Activated T-helper 1 cell treated with anti-CD3 and anti-CD28 coated beads, Interleukin-12 subunit alpha, Interleukin-12 subunit beta, Interleukin-2, Interleukin-4 antibody, amounts not matched to agents 30 ng/mL and 10 ng/mL and 1 ng/mL, durations not matched to agents 14 hours and 24 hours and 36 hours (primary cell): ENCODE measurements at regions not wholly inside any gene's neighbourhood (a gene's known extent, or its start where the extent isn't known, plus 50 kb on each side); places are given as distances from the start of the nearest gene placed in this dataset.

Experiments
- DNase-seq: peaks from one replicate; pipeline ENCODE4 v3.0.0; 2021; ENCODE audit warnings: low spot score
- H3K27ac Mint-ChIP-seq: one replicate; pipeline ENCODE4 v1.8.0; 2021; ENCODE audit warnings: mild to moderate bottlenecking, mixed read lengths
- H3K27me3 Mint-ChIP-seq: one replicate; pipeline ENCODE4 v1.8.0; 2022; ENCODE audit warnings: mild to moderate bottlenecking, moderate library complexity, mixed read lengths; ENCODE audit not compliant: insufficient read depth
- H3K36me3 Mint-ChIP-seq: one replicate; pipeline ENCODE4 v1.8.0; 2021; ENCODE audit warnings: low read depth, mixed read lengths
- H3K4me1 Mint-ChIP-seq: one replicate; pipeline ENCODE4 v1.8.0; 2021; ENCODE audit warnings: low read depth, mixed read lengths
- H3K4me3 Mint-ChIP-seq: one replicate; pipeline ENCODE4 v1.8.0; 2021; ENCODE audit warnings: mild to moderate bottlenecking, moderate library complexity, mixed read lengths
- H3K9me3 Mint-ChIP-seq: one replicate; pipeline ENCODE4 v1.8.0; 2021; ENCODE audit warnings: mixed read lengths
- intact Hi-C: fragments of 100-400 bp; cut with micrococcal nuclease; formaldehyde crosslinking; loops from one replicate; pipeline ENCODE4 v1.15.1; 2024

DNA sequence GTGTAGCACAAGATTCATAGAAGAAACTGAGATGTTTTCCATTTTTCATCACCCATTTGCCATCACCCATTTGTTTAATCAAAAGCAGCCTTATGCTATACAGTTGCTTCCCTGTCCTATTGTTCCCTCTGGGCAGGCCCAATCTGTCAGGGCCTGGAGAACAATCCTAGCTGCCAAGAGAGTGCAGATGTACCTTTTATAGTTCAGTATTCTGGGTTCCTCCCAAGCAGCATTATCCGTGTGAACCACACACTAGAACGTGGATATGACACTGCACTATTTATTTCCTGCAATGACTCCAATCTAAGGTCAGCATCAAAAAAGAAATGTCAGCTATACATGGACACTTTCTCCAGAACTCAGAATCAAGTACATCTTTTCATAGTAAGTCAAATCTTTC is 269.0 kb downstream of the ADGRA3 start:
- no peak overlapping the region for H3K4me3 Mint-ChIP-seq
- no peak for DNase-seq
- no peak overlapping the region for H3K27ac Mint-ChIP-seq
- H3K27me3 Mint-ChIP-seq, result peaks cover 4% of the 10 kb centered on the region
- intact Hi-C loops, result no loop called here
- peaks cover 3% of the 10 kb centered on the region for H3K9me3 Mint-ChIP-seq
- H3K4me1 Mint-ChIP-seq, result peaks cover 15% of the 10 kb centered on the region
- H3K36me3 Mint-ChIP-seq, result no peaks in the 10 kb centered on the region

DNA sequence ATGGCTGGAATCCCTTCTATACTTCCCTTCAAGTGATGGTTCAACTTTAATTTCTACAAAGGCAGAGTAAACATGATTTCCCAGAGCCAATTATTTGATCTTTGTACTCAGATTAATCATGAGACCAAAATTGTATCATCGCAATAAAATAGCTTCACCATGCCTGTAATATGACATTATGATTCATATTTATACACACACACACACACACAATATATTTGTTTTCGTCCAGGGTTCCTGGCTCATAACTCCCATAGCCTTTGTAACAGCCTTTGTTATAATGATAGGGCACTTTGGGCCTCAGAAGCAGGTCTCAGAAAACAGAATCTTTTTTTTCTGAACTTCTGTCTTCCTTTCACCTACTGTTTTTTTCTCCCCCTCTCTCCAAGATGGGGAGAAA is 270.6 kb downstream of the ADGRA3 start:
- H3K36me3 Mint-ChIP-seq, result no peaks in the 10 kb centered on the region
- intact Hi-C loops, result no loop called here
- H3K27me3 Mint-ChIP-seq, result no peaks in the 10 kb centered on the region
- no peak for DNase-seq
- H3K9me3 Mint-ChIP-seq, result peaks cover 3% of the 10 kb centered on the region
- H3K4me1 Mint-ChIP-seq, result peaks cover 29% of the 10 kb centered on the region
- H3K4me3 Mint-ChIP-seq, result no peak overlapping the region
- no peak overlapping the region for H3K27ac Mint-ChIP-seq

- Mint-ChIP-seq H3K4me1 (peaks cover 48% of the 10 kb centered on the region), H3K9me3 (peaks cover 3% of the 10 kb centered on the region), H3K36me3 (no peaks in the 10 kb centered on the region), H3K27me3 (no peaks in the 10 kb centered on the region), H3K27ac (peak overlapping the region; percentile 52), H3K4me3 (peak overlapping the region; percentile 51)
- intact Hi-C loops, result no loop called here
- DNase-seq, result no peak
Measured at GRCh38 chr4:22241415-22241814, 274.5 kb downstream of the ADGRA3 start.

DNA sequence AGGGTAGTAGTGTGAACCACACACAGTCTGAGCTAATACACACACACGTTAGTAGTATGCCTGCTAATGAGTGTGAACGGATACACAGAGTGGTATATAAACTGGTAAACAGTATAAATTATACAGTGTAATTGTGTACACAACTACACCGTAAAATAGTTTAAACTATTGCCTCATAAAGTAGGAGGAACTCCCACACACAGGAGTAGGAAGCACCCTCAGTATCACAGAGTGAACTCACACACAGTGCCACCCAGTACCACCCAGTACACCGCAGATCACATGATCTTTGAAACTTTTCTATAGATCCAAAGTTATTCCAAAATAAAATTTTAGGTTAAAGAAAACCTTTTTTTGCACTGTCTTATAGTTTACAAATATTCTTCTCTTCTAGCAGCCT is 275.1 kb downstream of the ADGRA3 start:
- intact Hi-C loops, result no loop called here
- Mint-ChIP-seq H3K27me3 (no peaks in the 10 kb centered on the region), H3K27ac (peak overlapping the region; percentile 52), H3K4me3 (no peak overlapping the region), H3K9me3 (peaks cover 3% of the 10 kb centered on the region), H3K36me3 (no peaks in the 10 kb centered on the region), H3K4me1 (peaks cover 48% of the 10 kb centered on the region)
- no peak for DNase-seq

DNA sequence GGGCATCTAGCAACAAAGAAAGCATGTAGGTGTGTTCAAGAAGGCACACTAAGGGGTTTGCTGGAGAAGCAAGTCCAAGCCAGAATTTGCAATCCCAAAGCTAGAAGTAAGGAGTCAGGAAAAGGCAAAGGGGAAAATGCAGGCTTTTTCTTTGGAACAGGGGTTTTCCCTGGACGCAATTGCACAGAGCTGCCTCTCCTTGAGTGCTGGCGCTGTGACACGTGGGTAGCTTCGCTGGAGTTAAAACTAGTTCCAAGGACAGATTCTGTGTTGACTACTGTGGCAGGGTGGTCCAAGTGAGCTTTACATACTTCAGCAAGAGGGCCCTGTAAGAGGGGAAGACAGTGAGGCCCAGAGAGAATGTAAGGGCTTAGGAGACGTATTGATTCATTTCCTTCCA is 277.1 kb downstream of the ADGRA3 start:
- Mint-ChIP-seq H3K9me3 (no peaks in the 10 kb centered on the region), H3K27me3 (no peaks in the 10 kb centered on the region), H3K4me1 (peaks cover 43% of the 10 kb centered on the region), H3K36me3 (no peaks in the 10 kb centered on the region), H3K27ac (no peak overlapping the region), H3K4me3 (no peak overlapping the region)
- DNase-seq, result no peak
- intact Hi-C loops, result no loop called here

DNA sequence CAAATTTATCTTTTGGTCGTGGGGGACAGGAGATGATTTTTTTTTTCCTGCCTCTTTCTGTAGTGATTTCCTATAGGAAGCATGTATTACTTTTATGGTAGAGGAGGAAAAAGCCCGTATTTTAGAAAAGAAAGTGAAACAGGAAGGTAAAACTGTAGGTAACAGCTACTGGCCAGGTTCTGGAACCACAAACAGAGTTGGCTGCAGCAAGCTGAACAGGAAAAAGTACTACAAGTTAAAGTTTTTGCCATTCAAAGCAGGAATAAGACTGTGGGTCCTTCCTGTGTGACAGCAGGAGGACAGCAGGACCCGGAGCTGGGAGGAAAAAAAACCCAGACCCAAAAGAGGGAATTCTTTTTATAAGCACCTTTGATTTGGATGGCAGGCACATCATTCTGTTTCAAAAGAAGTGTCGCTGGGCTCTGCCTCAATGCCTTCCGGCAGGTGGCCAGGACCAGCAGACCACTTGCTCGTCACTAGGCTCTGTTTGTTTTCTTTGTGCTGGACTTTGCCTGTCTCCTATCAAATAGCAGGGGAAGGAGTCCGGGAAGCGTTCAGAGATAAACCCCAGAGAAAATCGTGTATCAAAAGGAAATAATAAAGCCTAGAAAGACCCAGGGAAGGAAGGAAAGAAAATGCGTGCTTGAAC is 277.9 kb downstream of the ADGRA3 start:
- Mint-ChIP-seq H3K4me1 (peaks cover 35% of the 10 kb centered on the region), H3K4me3 (peak overlapping the region; percentile 51), H3K36me3 (no peaks in the 10 kb centered on the region), H3K27ac (no peak overlapping the region), H3K27me3 (no peaks in the 10 kb centered on the region), H3K9me3 (no peaks in the 10 kb centered on the region)
- no peak for DNase-seq
- intact Hi-C loops, result loop anchor here (1.0 kb wide), 2 partner anchors 151 to 452 kb away; no protein-coding TSS in a partner anchor

- H3K4me1 Mint-ChIP-seq, result peaks cover 33% of the 10 kb centered on the region
- H3K9me3 Mint-ChIP-seq, result no peaks in the 10 kb centered on the region
- H3K36me3 Mint-ChIP-seq, result no peaks in the 10 kb centered on the region
- no peaks in the 10 kb centered on the region for H3K27me3 Mint-ChIP-seq
- peak; percentile 46 for DNase-seq
- intact Hi-C loops, result loop anchor here (1.0 kb wide), 2 partner anchors 152 to 453 kb away; no protein-coding TSS in a partner anchor
- H3K27ac Mint-ChIP-seq, result no peak overlapping the region
- H3K4me3 Mint-ChIP-seq, result peak overlapping the region; percentile 51
Measured at GRCh38 chr4:22237155-22237751, 278.6 kb downstream of the ADGRA3 start.

DNA sequence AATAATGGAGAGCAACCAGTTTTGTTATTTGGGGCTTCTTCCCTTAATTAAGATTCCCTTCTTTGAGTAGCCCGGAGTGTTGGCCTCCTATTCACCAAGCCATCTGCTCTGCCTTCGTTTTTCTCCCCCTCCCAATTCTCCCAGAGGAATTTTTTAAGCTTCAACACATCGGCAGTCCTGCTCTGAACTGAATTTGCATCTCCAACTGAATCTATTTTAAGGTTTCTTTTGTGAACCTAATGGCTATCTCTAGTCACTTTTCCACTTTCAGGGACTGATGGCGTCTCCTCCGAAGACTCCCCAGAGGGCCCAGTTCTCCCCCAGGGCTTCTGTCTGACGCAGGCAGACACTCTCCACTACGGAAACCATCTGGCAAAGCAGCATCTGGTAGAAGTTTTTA is 280.2 kb downstream of the ADGRA3 start:
- Mint-ChIP-seq H3K36me3 (no peaks in the 10 kb centered on the region), H3K4me1 (peaks cover 23% of the 10 kb centered on the region), H3K27me3 (no peaks in the 10 kb centered on the region), H3K9me3 (no peaks in the 10 kb centered on the region), H3K27ac (no peak overlapping the region), H3K4me3 (no peak overlapping the region)
- DNase-seq, result no peak
- intact Hi-C loops, result no loop called here

- no peak for DNase-seq
- peaks cover 7% of the 10 kb centered on the region for H3K4me1 Mint-ChIP-seq
- no peaks in the 10 kb centered on the region for H3K27me3 Mint-ChIP-seq
- no peaks in the 10 kb centered on the region for H3K36me3 Mint-ChIP-seq
- no peak overlapping the region for H3K27ac Mint-ChIP-seq
- intact Hi-C loops, result no loop called here
- no peaks in the 10 kb centered on the region for H3K9me3 Mint-ChIP-seq
- no peak overlapping the region for H3K4me3 Mint-ChIP-seq
Measured at GRCh38 chr4:22233230-22233629, 282.6 kb downstream of the ADGRA3 start.

- no peaks in the 10 kb centered on the region for H3K36me3 Mint-ChIP-seq
- H3K27ac Mint-ChIP-seq, result no peak overlapping the region
- intact Hi-C loops, result no loop called here
- peaks cover 4% of the 10 kb centered on the region for H3K9me3 Mint-ChIP-seq
- H3K27me3 Mint-ChIP-seq, result no peaks in the 10 kb centered on the region
- no peak overlapping the region for H3K4me3 Mint-ChIP-seq
- DNase-seq, result no peak
- no peaks in the 10 kb centered on the region for H3K4me1 Mint-ChIP-seq
Measured at GRCh38 chr4:22220965-22221364, 272.4 kb upstream of the KCNIP4 start.

- no peak overlapping the region for H3K4me3 Mint-ChIP-seq
- peaks cover 4% of the 10 kb centered on the region for H3K9me3 Mint-ChIP-seq
- intact Hi-C loops, result no loop called here
- H3K4me1 Mint-ChIP-seq, result no peaks in the 10 kb centered on the region
- no peak overlapping the region for H3K27ac Mint-ChIP-seq
- no peaks in the 10 kb centered on the region for H3K36me3 Mint-ChIP-seq
- DNase-seq, result no peak
- H3K27me3 Mint-ChIP-seq, result peaks cover 2% of the 10 kb centered on the region
Measured at GRCh38 chr4:22217480-22217879, 268.9 kb upstream of the KCNIP4 start.

GRCh38 chr4:22216278-22216677 is 267.7 kb upstream of the KCNIP4 start:
- peaks cover 4% of the 10 kb centered on the region for H3K9me3 Mint-ChIP-seq
- no peak overlapping the region for H3K27ac Mint-ChIP-seq
- H3K4me1 Mint-ChIP-seq, result no peaks in the 10 kb centered on the region
- DNase-seq, result no peak
- no peak overlapping the region for H3K4me3 Mint-ChIP-seq
- H3K27me3 Mint-ChIP-seq, result peaks cover 2% of the 10 kb centered on the region
- no peaks in the 10 kb centered on the region for H3K36me3 Mint-ChIP-seq
- intact Hi-C loops, result no loop called here

GRCh38 chr4:22215084-22215483 is 266.5 kb upstream of the KCNIP4 start:
- Mint-ChIP-seq H3K36me3 (no peaks in the 10 kb centered on the region), H3K27ac (no peak overlapping the region), H3K4me3 (no peak overlapping the region), H3K9me3 (no peaks in the 10 kb centered on the region), H3K4me1 (no peaks in the 10 kb centered on the region), H3K27me3 (peaks cover 2% of the 10 kb centered on the region)
- DNase-seq, result no peak
- intact Hi-C loops, result no loop called here

GRCh38 chr4:22203711-22204011 is 255.1 kb upstream of the KCNIP4 start:
- no peak overlapping the region for H3K4me3 Mint-ChIP-seq
- H3K9me3 Mint-ChIP-seq, result no peaks in the 10 kb centered on the region
- intact Hi-C loops, result no loop called here
- H3K27me3 Mint-ChIP-seq, result no peaks in the 10 kb centered on the region
- H3K4me1 Mint-ChIP-seq, result no peaks in the 10 kb centered on the region
- no peak for DNase-seq
- H3K36me3 Mint-ChIP-seq, result no peaks in the 10 kb centered on the region
- H3K27ac Mint-ChIP-seq, result no peak overlapping the region
